Activated T-helper 9 cell treated with anti-CD3 and anti-CD28 coated beads, Interleukin-2, amount 50 U/mL, for 16 hours (primary cell): ENCODE measurements at regions not wholly inside any gene's neighbourhood (a gene's known extent, or its start where the extent isn't known, plus 50 kb on each side); places are given as distances from the start of the nearest gene placed in this dataset.
"Not testable (repeated sequence)": the region's sequence is repeated elsewhere in the genome, so short reads cannot be mapped to it uniquely, and the experiment has no call there.

Experiments
- DNase-seq: peaks from one replicate; pipeline ENCODE4 v3.0.0-alpha.2; 2020; ENCODE audit warnings: low read depth

DNA sequence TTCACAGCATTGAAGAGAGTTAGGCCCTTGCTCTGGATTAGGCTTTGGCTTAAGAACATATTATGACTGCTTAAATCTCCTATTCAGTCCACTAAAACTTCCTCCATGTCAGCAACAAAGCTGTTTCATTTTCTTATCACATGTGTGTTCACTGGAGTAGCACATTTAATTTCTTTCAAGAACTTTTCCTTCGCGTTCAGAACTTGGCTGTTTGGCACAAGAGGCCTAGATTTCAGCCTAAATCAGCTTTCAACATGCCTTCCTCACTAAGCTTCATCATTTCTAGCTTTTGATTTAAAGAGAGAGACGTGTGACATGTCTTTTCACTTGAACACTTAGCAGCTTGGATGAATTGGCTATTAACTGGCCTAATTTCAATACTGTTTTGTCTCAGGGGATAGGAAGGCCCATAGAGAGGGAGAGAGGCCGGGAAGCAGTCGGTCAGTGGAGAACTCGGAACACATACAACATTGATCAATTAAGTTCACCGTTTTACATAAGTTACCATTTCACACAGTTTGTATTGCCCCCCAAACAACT is 885.2 kb upstream of the AUTS2 start:
- DNase-seq, result no peak

DNA sequence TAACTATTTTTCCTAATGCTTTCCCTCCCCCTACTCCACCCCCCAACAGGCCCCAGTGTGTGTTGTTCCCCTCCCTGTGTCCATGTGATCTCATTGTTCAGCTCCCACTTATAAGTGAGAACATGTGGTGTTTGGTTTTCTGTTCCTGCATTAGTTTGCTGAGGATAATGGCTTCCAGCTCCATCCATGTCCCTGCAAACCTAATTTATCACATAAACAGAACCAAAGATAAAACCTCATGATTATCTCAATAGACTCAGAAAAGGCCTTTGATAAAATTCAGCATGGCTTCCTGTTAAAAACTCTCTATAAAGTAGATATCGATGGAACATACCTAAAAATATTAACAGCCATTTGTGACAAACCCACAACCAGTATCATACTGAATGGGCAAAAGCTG is 884.1 kb upstream of the AUTS2 start:
- not testable (repeated sequence) for DNase-seq

DNA sequence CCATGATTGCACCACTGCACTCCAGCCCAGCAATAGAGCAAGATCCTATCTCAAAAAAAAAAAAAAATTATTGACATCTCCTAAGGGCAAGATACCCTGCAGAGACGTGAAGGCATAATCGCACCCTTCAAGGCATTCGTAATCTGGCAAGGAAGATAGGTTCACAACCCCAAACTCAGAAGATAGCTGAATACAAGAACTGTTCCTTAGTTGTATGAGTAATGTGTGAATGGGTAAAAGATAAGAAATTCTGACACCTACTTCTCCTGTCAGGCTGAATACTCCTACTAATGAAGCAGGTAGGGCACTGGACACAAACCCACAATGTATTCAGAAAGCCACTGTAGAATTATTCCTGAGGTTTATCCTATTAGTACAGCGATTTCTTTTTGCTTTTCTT is 882.4 kb upstream of the AUTS2 start:
- DNase-seq, result no peak

DNA sequence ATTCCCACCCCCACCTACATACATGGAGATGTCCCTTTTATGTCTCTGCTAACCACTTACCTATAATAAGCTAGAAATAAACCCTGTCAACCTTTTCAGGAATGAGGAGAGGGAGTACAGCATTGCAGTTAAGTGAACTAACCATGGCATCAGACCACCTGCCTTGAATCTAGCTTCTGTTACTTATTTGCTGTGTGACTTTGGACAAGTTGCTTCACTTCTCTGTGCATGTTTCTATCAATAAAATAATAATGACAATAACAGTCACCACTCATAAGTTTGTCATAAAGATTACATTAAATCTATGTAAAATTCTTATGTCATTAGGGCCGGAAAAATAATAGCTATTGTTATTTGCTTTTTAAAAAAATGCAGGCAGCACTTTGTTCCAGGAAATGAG is 881.1 kb upstream of the AUTS2 start:
- DNase-seq, result no peak

DNA sequence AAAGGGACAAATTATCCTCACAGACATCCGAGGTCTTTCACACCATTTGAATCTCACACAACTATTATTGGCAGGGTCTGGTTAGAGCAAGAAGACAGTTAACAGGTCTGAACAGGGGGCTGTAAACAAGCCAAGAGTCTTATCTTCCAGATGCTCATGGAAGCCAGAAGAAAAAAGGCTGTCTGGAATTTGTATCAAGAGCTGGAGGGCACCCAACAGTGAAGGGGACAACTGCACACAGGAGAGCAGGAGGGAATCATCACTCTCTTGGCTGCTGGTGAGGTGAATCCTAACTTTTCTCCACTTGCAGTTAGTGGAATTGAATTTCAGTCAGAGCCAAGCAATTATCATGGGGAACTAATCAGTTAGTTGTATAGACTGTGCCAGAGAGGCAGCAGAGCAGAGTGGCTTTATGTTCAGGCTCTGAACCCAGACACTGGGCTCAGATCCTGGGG is 880.2 kb upstream of the AUTS2 start:
- no peak for DNase-seq

DNA sequence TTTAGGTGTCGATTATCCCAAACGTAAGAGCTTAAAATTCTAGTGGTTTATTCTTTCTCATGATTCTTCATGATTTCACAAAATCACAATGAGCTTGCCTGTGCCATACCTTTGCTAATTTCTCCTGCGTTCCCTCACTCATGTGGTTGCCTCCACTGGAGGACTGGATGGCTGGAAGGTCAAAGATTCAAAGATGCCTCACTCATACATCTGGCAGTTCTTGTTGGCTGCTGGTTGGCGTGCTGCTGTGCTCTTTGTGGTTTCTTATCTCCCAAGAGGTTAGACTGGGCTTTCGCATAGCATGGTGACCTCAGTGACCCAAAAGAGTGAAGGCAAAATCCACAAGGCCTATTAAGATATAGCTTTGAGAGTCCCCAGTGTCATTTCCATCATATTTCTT is 877.6 kb upstream of the AUTS2 start:
- DNase-seq, result no peak

DNA sequence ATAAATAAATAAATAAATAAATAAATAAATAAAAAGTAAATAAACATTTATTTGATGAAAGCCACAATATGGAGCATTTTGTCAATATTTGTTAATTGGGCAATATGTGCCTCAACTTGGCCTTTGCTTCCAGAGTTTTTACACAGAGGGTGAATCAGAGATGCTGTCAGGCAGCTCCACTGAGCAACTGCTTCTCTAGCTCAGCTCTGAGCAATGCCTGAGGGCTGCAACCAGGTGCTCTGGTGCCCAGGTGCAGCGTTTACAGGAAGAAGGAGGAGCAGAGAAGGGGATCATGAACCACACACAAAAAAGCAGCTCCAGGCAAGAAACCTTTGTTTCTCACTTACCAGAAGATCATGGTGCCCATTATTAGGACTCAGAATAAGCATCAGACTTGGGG is 876.2 kb upstream of the AUTS2 start:
- DNase-seq, result no peak

DNA sequence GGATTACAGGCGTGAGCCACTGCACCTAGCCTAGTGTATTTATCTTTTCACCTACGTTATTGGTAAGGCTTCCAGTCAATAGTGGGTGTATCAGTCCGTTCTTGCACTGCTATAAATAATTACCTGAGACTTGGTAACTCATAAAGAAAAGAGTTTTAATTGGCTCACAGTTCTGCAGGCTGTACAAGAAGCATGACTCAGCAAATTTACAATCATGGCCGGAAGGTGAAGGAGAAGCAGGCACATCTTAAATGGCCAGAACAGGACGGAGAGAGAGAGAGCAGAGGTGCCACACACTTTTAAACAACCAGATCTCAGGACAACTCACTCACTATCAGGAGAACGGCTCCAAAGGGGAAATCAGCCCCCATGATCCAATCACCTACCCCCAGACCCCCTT is 873.3 kb upstream of the AUTS2 start:
- no peak for DNase-seq

DNA sequence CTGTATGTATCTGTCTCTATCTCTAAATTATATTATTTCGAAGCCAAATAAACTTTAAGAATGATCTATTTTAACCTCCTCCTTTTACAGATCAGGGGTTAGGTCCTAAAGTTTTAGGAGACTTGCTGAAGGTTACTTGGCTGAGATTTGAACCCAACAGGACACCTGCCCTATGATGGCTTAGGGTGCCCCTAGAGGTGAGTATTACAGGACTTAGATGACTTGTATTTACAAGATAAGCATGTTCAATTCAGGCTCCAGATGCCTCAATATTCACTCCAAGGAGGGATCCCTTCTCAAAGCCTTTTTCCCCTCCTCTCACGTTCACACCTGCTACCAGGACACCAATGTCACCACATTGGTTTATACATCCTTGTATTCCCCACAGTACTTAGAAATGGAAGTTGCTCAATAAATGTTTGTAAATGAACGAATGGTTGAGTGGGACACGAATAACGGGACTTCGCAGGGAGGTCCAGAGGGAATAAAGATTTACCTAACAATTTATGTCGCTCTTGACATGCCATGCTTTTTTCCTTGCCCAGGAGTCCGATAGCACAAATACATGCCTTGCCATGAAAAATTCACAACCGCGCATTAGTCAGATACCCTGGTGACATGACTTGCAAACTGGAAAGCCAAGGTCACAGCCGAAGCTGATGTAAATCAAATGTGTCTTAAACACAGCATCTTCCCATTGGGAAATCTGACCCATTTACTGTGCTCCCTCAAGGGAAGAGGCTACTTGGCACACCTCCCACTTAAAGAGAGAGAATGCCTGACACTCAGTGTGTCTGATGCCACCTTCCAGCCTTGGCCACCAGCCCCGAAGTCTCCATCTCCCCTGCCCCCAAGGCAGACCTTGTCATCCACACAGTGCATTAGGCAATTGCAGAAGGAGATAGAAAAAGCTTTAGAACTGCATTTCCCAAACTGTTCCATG is 872.2 kb upstream of the AUTS2 start:
- no peak for DNase-seq

DNA sequence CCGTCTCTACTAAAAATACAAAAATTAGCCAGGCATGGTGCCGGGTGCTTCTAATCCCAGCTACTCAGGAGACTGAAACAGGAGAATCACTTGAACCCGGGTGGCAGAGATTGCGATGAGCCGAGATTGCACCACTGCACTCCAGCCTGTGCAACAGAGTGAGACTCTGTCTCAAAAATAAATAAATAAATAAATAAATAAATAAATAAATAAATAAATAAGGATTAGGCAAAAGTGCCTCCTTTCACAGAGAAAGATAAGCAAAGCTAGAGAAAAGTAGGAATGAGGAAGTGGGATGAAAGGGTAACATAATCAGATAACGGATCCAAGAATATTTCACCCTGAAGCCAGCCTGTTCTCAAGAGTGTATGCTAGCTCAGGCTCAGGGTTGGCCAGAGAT is 869.6 kb upstream of the AUTS2 start:
- DNase-seq, result not testable (repeated sequence)

DNA sequence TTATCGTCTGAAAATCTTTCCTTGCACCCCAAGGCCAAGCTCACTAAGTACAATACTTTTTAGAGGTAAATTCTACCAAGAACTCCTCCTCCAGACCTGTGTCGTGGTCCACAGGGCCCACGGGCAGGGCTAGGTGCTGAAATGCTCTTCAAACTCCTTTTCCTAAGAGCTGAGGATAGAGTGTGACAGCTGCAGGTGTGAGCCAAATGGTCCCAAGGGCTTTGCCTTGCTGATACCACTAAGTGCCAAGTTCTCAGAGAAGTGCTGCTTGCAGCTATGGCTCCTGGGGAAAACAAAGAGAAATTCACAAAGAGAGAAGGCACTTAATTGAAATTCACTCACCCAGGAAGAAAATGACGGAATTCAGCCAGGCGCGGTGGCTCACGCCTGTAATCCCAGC is 868.9 kb upstream of the AUTS2 start:
- DNase-seq, result no peak

DNA sequence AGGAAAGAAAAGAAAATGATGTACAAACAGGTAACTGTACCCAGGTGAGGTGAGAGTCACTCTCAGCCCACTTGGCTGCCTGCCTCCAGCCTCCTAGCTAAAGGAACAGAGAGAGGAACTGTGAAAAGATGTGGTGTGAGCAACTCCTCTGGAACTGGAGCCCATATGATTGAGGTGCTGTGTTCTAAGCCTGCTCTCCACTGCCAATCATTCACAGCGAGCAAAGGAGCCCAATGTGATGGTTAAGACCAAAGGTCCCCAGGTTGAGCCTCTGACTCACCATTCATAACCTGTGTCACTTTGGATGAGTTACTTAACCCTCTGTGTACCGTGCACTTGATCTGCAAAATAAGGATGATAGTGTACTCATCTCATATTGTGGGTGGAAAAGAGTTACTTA is 868.1 kb upstream of the AUTS2 start:
- no peak for DNase-seq

DNA sequence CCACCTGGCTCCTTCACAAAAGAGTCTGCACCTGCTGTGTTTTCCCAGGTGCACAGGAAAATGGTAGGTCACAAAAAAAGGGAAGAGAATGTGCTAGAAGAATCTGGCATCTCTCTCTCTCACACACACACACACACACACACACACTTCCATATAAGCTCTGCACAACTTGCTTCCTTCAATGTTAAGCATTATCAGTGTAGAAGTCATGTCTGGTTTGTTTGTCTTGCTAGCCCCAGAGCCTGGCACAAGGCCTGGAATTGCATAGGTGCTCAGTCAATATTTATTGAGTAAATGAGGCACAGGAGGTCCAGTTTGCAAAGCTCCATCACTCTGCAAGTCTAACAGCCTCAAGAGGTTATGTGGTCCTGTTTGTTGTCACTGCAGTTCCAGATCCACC is 867.3 kb upstream of the AUTS2 start:
- no peak for DNase-seq

DNA sequence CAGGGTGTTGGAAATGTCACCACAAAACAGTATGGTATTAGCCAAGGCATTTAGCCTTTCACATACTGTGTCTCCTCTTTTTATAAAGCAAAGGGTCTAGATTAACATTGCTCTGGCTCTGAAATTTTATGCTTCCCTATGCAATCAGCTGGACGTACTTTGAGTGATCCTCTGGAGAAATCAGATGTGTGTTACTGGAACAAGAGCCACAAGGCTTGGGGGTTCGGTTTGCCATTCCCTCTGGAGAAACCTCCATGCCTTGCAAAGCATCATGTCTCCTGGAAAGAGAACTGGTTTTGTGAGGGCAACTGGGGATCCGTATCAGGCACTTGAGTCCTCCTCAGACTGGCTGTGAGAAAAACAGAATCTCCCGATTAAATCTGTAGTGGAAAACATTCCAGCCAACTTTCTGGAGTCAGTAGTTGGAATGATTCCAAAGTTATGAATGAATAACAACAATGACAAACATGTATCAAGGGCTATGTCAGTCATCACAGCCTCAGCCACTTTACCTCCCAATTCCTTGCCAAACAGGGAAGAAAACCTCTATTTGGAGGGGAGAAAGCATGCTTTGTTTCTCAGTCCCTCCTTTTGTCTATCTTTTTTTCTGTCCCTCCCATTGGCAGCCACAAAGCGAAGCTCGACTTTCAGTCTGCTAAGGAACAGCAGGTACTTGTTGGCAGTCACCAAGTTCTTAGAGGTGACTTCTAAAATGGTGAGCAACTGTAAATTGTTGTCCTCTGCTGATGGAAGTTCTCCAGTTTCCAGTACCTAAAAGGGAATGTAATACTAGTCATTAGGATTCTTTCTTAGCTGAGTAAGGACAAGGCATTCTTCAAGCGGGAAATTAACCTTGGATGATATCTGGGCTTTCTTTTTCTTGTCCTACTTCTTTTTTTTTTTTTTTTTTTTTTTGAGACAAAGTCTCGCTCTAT is 864.8 kb upstream of the AUTS2 start:
- DNase-seq, result no peak

DNA sequence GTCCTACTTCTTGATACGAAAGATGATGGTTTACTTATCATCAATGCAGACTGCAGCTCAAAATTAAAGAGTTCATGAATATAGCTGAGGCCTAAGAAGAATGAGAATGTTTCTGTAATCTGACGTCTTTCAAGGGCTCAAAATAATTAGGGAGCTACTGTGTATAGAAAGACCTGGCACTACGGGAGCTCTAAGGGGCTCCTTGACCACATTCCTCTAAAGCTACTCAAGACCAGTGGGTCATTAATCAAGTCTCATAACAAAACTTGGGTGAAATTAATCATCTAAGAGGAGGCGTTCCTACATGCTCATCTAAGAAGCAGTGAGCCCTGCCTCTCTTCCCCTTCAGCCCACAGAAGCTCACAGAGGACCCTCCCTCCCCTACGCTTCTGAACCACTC is 863.8 kb upstream of the AUTS2 start:
- DNase-seq, result no peak

DNA sequence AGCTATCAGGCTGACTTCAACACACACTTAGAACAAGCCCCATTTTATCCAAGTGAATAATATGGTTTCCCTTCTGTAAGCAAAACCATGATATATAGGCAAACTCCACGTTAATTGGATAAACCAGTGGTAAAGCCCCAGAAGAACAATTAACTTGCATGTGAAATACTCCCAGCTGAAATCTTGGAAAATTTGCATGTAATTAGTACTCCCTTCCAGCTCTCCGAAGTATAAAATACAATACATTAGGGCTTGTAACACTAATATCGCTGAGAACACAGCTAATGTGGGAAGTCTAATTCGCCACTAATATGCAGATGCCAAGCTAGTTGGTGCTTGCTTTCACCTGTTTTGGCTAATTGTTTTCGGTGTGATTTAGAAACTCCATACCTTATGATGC is 859.0 kb upstream of the AUTS2 start:
- DNase-seq, result no peak

DNA sequence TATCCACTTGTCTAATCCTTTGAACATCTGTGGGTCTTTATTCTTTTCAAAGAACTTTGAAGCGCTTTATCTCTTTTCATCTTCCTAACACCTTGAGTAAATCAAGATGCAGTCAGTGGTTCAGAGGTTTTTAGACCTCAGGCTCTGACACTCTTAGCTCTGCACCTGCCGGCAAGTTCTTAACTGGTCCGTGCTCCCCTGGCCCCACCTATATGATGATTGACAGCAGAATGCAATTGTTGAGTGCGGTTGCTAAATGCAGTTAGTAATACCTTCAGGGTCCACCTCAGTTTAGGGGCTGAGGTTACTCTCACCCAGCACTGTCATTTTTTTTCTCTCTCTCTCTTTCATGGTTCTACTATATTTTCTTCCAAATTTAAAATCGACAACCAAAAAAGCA is 854.2 kb upstream of the AUTS2 start:
- no peak for DNase-seq

DNA sequence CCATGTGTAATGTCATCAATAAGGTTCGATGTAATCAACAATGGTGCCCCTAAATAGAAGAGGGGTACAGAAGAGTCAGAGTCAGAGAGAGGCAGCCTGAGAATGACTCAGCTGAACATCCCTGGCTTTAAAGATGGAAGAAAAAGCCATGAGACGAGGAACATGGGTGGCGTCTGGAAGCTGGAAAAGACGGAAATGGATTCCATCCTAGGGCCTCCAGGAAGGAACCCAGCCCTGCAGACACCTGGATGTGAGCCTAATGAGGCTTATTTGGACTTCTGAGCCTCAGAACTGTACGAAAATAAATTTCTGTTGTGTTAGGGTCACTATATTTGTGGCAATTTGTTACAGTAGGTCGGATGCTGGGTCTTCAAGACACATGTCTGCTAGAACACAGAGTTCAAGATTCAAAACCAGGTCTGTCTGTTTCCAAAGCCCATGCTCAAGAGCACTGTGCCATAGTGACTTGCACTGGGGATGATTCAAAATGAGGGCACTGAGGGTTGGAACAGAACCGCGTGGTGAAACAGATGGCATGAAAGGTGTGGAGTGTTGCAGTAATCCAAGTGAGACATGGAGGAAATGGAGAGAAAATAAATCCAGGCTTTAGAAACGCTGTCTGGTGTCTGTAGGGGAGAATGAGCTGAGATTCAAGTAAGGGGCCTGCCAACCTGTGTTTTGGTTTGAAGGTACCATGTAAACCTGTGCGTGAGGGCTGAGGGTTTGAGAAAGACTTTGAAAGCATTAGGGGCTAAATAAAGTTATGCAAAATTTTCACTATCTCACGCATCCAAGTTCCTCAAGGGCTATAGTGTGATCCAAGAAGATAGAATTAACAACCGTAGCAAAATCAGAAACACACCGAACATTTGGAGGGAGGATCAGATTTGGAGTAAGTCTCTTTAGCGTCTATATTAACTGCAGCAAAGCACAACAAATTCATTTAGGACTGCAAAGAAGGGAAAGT is 849.1 kb upstream of the AUTS2 start:
- DNase-seq, result no peak

DNA sequence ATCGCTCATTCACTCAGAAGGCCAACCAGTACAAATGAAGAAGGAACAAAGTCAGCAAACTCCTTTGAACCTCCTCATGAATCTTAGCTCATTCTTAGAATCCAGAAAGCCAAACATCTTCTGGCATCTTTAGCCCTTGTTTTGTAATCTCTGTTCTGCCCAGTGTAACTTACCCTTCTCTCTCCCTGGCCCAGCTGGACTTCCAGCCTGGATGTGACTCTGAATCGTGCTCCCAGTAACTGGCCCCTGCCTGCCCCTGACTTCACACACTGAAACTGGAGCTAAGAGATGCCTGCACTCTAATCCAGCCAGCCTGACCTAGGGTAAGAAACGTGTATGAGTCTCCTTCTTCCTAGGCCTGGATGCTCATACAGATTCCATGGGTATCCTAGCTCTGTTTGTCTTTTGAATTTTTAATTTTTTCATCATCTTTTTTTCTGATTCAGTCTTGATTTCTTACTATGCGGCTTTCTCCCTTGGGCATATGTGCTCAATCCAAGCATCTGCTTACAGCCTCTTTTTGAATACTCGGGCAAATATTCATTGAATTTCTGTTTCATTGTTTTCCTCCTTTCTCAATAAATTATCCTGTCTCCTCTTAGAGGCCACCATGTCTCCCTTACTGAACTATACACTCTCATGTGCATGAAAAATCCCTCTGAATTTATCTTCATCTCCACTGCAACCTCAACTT is 845.6 kb upstream of the AUTS2 start:
- no peak for DNase-seq

DNA sequence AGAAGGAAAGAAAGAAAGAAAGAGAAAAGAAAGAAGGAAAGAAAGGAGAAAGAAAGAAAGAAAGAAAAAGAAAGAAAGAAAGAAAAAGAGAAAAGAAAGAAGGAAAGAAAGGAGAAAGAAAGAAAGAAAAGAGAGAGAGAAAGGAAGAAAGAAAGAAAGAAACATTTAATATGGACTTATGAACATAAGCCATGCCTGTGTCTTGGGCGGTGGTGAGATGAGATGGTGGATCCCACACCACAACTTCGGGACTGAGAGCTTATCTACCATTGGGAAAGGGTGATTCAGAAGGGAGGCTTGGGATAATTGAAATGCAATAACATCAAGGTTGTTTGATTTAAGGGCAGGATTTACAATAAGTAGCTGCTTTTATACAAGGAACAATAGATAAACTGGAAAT is 843.9 kb upstream of the AUTS2 start:
- DNase-seq, result no peak

DNA sequence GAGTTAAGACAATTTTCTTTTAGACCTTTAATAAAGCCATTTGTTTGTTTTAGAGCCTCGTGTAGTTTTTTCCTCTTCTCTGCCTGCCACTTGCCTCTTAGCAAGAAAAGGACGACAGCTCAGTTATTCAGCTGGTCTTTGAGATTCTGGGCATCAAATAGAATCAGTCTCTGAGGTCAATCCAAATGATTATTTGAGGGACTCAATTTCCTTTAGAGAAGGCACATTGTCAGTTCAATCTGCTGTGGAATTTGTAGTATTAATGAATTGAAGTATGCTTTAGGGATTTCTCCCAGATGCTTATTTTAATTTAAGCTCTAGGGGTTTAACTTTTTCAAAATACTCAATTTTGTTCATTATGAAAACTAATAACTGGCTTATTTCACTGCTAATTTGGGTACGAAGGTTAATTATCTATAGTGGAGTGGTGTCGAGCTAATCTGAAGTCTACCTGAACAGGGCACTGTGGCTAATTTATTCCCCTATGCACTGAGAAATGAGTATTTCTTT is 841.2 kb upstream of the AUTS2 start:
- no peak for DNase-seq
